ENCODE measurements at regions not wholly inside any gene's neighbourhood (a gene's known extent, or its start where the extent isn't known, plus 50 kb on each side); places are given as distances from the start of the nearest gene placed in this dataset.

DNA sequence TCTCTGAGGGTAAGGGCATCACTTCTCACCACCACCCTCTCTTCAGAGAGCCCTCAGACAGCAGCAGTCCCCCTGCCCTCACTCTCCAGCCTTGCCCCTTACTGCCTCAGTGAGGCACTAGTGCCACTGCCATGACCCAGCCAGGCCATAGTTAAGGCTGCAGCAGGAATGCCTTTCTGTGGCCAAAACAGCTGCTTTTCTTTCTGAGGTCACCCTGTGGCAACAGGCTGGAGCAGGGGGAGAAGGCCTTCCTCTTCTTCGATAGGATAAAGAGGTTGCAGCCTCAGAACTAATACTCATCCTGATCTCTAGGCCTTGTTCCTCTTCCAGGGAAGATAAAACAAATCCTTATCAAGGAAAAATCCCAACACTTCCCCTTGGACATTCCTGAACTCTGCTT, 56.8 kb upstream of the ECI2 start:
- H3K27me3 ChIP-seq: no peaks in the 10 kb centered on the region
- H3K36me3 ChIP-seq (replicated peaks in 1 of 2; ENCODE audit: insufficient read depth in 1 of 2, low read depth in 2 of 2): no peaks in the 10 kb centered on the region
- H3K4me3 ChIP-seq: no peak overlapping the region
- DNase-seq: no peak
- H3K9me3 ChIP-seq: no peaks in the 10 kb centered on the region
- H3K4me1 ChIP-seq: no peaks in the 10 kb centered on the region
- no peak overlapping the region for H3K27ac ChIP-seq
- 67 to 85% methylated on average over 1 of the region's 1 CpG for WGBS, 2 donors
- ATAC-seq: no peak
- TF ChIP-seq, protein P1, sequence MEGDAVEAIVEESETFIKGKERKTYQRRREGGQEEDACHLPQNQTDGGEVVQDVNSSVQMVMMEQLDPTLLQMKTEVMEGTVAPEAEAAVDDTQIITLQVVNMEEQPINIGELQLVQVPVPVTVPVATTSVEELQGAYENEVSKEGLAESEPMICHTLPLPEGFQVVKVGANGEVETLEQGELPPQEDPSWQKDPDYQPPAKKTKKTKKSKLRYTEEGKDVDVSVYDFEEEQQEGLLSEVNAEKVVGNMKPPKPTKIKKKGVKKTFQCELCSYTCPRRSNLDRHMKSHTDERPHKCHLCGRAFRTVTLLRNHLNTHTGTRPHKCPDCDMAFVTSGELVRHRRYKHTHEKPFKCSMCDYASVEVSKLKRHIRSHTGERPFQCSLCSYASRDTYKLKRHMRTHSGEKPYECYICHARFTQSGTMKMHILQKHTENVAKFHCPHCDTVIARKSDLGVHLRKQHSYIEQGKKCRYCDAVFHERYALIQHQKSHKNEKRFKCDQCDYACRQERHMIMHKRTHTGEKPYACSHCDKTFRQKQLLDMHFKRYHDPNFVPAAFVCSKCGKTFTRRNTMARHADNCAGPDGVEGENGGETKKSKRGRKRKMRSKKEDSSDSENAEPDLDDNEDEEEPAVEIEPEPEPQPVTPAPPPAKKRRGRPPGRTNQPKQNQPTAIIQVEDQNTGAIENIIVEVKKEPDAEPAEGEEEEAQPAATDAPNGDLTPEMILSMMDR (IDR thresholded peaks at IDR 0.05): no peak
- TF ChIP-seq POLR2A (IDR thresholded peaks at IDR 0.05): no peak
- intact Hi-C loops (cut with DNase I): no loop called here

DNA sequence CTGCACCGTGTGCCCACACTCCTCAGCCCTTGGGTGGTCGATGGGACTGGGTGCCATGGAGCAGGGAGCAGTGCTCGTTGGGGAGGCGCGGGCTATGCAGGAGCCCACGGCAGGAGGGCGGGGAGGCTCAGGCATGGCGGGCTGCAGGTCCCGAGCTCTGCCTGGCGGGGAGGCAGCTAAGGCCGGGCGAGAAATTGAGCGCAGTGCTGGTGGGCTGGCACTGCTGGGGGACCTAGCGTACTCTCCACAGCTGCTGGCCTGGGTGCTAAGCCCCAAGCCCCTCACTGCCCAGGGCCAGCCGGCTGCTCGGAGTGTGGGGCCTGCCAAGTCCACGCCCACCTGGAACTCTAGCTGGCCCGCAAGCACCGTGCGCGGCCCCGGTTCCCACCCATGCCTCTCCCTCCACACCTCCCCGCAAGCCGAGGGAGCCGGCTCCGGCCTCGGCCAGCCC, 55.9 kb upstream of the ECI2 start:
- H3K27ac ChIP-seq: no peak overlapping the region
- intact Hi-C loops (cut with DNase I): no loop called here
- WGBS, 2 donors: 96 to 97% methylated on average over 5 to 21 of the region's 27 CpGs

DNA sequence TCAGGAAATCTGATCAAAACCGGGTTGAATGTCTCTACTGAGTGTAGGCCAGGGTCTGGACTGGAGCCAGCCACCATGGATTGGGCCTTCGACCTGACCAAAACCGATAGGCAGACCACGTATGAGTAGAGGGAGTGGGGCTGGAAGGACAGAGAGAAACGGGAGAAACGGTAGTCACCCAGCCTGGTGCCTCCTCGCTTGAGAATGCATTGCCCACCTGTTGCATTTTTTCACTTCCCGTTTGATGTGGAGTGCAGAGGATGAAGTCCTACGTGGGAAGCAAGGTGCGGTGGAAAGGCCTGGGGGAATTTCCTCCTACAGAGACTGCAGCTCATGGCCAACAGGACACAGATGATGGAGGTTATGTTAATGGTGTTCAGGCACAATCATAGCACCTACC, 53.9 kb upstream of the ECI2 start:
- WGBS, 2 donors: 90% methylated on average over 10 of the region's 10 CpGs
- ATAC-seq (no peak), DNase-seq (no peak)
- Histone ChIP-seq H3K27me3 (no peaks in the 10 kb centered on the region), H3K36me3 (replicated peaks in 1 of 2; ENCODE audit: insufficient read depth in 1 of 2, low read depth in 2 of 2) (no peaks in the 10 kb centered on the region), H3K9me3 (no peaks in the 10 kb centered on the region), H3K4me1 (no peaks in the 10 kb centered on the region), H3K4me3 (no peak overlapping the region), H3K27ac (no peak overlapping the region)
- no peak for TF ChIP-seq POLR2A (IDR thresholded peaks at IDR 0.05)
- intact Hi-C loops (cut with DNase I): no loop called here

More for the DNA sequence above, 55.9 kb upstream of the ECI2 start:
- Histone ChIP-seq H3K4me3 (no peak overlapping the region), H3K27me3 (no peaks in the 10 kb centered on the region), H3K9me3 (no peaks in the 10 kb centered on the region), H3K36me3 (replicated peaks in 1 of 2; ENCODE audit: insufficient read depth in 1 of 2, low read depth in 2 of 2) (no peaks in the 10 kb centered on the region), H3K4me1 (no peaks in the 10 kb centered on the region)
- TF ChIP-seq POLR2A (IDR thresholded peaks at IDR 0.05): no peak
- TF ChIP-seq, protein P1 (IDR thresholded peaks at IDR 0.05): no peak
- DNase-seq (no peak), ATAC-seq (no peak)

DNA sequence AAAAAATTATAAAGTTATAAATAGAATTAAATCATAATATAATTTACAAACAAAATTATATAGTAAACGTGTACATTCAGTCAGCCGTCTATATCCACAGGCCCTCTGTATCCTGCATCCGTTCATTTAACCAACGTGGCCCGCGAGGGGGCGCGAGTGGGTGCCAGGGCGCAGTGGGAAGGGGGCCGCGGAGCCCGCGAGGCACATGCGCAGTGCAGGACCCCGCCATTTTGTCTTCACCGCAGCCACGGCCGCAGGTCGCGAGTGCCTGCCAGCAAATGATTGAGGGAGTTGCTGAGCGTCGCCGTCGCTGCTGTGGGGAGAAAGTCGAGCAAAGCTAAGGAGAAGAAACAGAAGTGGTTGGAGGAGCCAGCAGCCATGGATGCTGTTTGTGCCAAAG, 53.4 kb upstream of the ECI2 start:
- Histone ChIP-seq H3K27me3 (no peaks in the 10 kb centered on the region), H3K4me3 (no peak overlapping the region), H3K36me3 (replicated peaks in 1 of 2; ENCODE audit: insufficient read depth in 1 of 2, low read depth in 2 of 2) (no peaks in the 10 kb centered on the region), H3K27ac (no peak overlapping the region), H3K9me3 (no peaks in the 10 kb centered on the region), H3K4me1 (no peaks in the 10 kb centered on the region)
- intact Hi-C loops (cut with DNase I): no loop called here
- TF ChIP-seq POLR2A (IDR thresholded peaks at IDR 0.05): no peak
- TF ChIP-seq, protein P1 (IDR thresholded peaks at IDR 0.05): no peak
- 90% methylated on average over 25 of the region's 25 CpGs for WGBS, 2 donors
- no peak for DNase-seq
- ATAC-seq: no peak

DNA sequence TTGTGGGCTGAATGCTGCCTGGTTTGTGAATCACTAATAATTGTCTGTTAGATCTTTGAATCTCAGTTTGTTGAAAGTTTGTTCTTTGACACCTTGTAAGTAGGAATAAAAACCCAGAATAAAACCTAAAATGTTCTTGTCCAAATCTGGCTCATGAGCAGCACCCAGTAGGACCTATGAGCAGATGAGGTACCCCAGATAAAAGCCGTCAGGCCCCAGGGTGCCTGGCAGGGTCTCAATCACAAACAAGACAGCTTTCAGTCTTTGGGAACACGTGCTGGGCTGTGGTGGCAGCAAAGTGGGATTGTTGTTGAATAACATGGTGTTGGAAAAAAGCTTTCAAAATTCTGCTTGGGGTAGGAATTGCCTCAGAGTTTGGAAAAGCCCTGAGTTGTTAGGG, 52.1 kb upstream of the ECI2 start:
- intact Hi-C loops (cut with DNase I): no loop called here
- TF ChIP-seq, protein P1 (IDR thresholded peaks at IDR 0.05): no peak
- no peak for TF ChIP-seq POLR2A (IDR thresholded peaks at IDR 0.05)
- 73 to 82% methylated on average over 2 of the region's 2 CpGs for WGBS, 2 donors
- Histone ChIP-seq H3K4me3 (no peak overlapping the region), H3K9me3 (no peaks in the 10 kb centered on the region), H3K4me1 (no peaks in the 10 kb centered on the region), H3K27me3 (no peaks in the 10 kb centered on the region), H3K27ac (no peak overlapping the region), H3K36me3 (replicated peaks in 1 of 2; ENCODE audit: insufficient read depth in 1 of 2, low read depth in 2 of 2) (no peaks in the 10 kb centered on the region)
- ATAC-seq: no peak
- no peak for DNase-seq

Data from body of pancreas (tissue), 4 donors.